Thyroid gland (tissue), 4 donors: ENCODE measurements at regions not wholly inside any gene's neighbourhood (a gene's known extent, or its start where the extent isn't known, plus 50 kb on each side); places are given as distances from the start of the nearest gene placed in this dataset.

Experiments
- CTCF ChIP-seq, 6 experiments: fragments of 200-600 bp in 3 of 6; fragments of 450-650 bp in 3 of 6; sonication (generic) in 3 of 6; IDR thresholded peaks; one replicate each; pipeline ENCODE4 v1.5.1; 2016 to 2019; ENCODE audit warnings: antibody characterized with exemption in 6 of 6, mild to moderate bottlenecking in 2 of 6, inconsistent platforms in 1 of 6, moderate library complexity in 1 of 6
- POLR2A ChIP-seq, 2 donors: fragments of 450-650 bp; IDR thresholded peaks; one replicate each; pipeline ENCODE4 v1.6.1; 2017; ENCODE audit warnings: antibody characterized with exemption in 2 of 2, mild to moderate bottlenecking in 2 of 2, moderate library complexity in 1 of 2

- TF ChIP-seq CTCF (IDR thresholded peaks at IDR 0.05) (no peak), POLR2A (IDR thresholded peaks at IDR 0.05) (no peak)
Observed at GRCh38 chr15:57895291-57895690, 170.2 kb downstream of the ALDH1A2 start.
